B cell (primary cell): ENCODE measurements at regions not wholly inside any gene's neighbourhood (a gene's known extent, or its start where the extent isn't known, plus 50 kb on each side); places are given as distances from the start of the nearest gene placed in this dataset.

Source experiments
- ATAC-seq: fragments of 200-7000 bp; cut with Tn5 transposase; one replicate; pipeline ENCODE4 v1.10.0; 2021; ENCODE audit warnings: low read depth, mild to moderate bottlenecking, moderate number of reproducible peaks, moderate library complexity
- CTCF ChIA-PET: fragments of 350-600 bp; sonication (Branson Sonifier 250); formaldehyde crosslinking; loops from one replicate; lab custom pipeline; 2021; ENCODE audit warnings: antibody characterized with exemption, inconsistent platforms; lab: Charles Lee
- POLR2A ChIA-PET: fragments of 350-600 bp; sonication (Branson Sonifier 250); formaldehyde crosslinking; loops from one replicate; lab custom pipeline; 2021; ENCODE audit warnings: antibody characterized with exemption; lab: Charles Lee
- DNase-seq: peaks from one replicate; pipeline ENCODE4 v3.0.0; 2013
- H2AFZ ChIP-seq: 2 replicates; pipeline ENCODE4 v1.6.1; 2012; ENCODE audit warnings: mild to moderate bottlenecking, low read depth, low read length; ENCODE audit not compliant: insufficient read depth, poor library complexity, severe bottlenecking
- H3K27ac ChIP-seq, 2 donors: 1 replicate in 1 of 2; 2 replicates in 1 of 2; pipeline ENCODE4 v1.5.1; 2012 to 2013; ENCODE audit warnings: low read length in 2 of 2, mild to moderate bottlenecking in 2 of 2, moderate library complexity in 1 of 2
- H3K27me3 ChIP-seq, 4 experiments: fragments of 200-600 bp in 1 of 4; sonication (generic) in 1 of 4; replicated peaks in 1 of 4; 1 replicate in 2 of 4; 2 replicates in 2 of 4; pipeline versions ENCODE4 v1.6.1 to v1.7.0; 2013 to 2016; ENCODE audit warnings: low read length in 3 of 4, mild to moderate bottlenecking in 2 of 4, mixed read lengths in 1 of 4, moderate library complexity in 1 of 4; ENCODE audit not compliant: insufficient read depth in 4 of 4, control insufficient read depth in 3 of 4; ENCODE audit errors: control extremely low read depth in 1 of 4
- H3K36me3 ChIP-seq, 2 experiments: replicated peaks in 1 of 2; 1 replicate in 1 of 2; 2 replicates in 1 of 2; pipeline versions ENCODE4 v1.6.1 to v1.7.1; 2013; ENCODE audit warnings: low read length in 1 of 2; ENCODE audit not compliant: insufficient read depth in 2 of 2, control insufficient read depth in 1 of 2; ENCODE audit errors: control extremely low read depth in 1 of 2, extremely low read depth in 1 of 2
- H3K4me1 ChIP-seq, 2 donors: fragments of 200-600 bp in 1 of 2; sonication (generic) in 1 of 2; 1 replicate in 1 of 2; 2 replicates in 1 of 2; pipeline versions ENCODE4 v1.5.1 to v1.6.1; 2013 to 2017; ENCODE audit warnings: low read length in 2 of 2; ENCODE audit not compliant: control insufficient read depth in 2 of 2, insufficient read depth in 2 of 2
- H3K4me2 ChIP-seq: replicated peaks from 2 replicates; pipeline ENCODE3; 2012; ENCODE audit warnings: mild to moderate bottlenecking, low read depth, low read length; ENCODE audit not compliant: poor library complexity, severe bottlenecking
- H3K4me3 ChIP-seq, 5 experiments: fragments of 200-600 bp in 1 of 5; sonication (generic) in 1 of 5; 1 replicate in 3 of 5; 2 replicates in 2 of 5; pipeline versions ENCODE4 v1.5.1 to v1.7.0; 2011 to 2016; ENCODE audit warnings: low read length in 4 of 5, mild to moderate bottlenecking in 4 of 5, low read depth in 2 of 5, control low read depth in 1 of 5, moderate library complexity in 1 of 5; ENCODE audit not compliant: insufficient read depth in 1 of 5; ENCODE audit errors: control extremely low read depth in 1 of 5, extremely low read depth in 1 of 5
- H3K79me2 ChIP-seq: fragments of 200-600 bp; sonication (generic); one replicate; pipeline ENCODE4 v1.6.0; 2016; ENCODE audit warnings: low read length; ENCODE audit not compliant: control insufficient read depth, insufficient read depth
- H3K9ac ChIP-seq: fragments of 200-600 bp; sonication (generic); 2 replicates; pipeline ENCODE4 v1.6.1; 2017; ENCODE audit warnings: mild to moderate bottlenecking, low read length, moderate library complexity
- H3K9me3 ChIP-seq, 3 donors: one replicate each; pipeline versions ENCODE4 v1.6.1 to v1.7.1; 2013; ENCODE audit warnings: low read length in 2 of 3; ENCODE audit not compliant: control insufficient read depth in 2 of 3, insufficient read depth in 1 of 3; ENCODE audit errors: control extremely low read depth in 1 of 3
- H4K20me1 ChIP-seq: 2 replicates; pipeline ENCODE4 v1.6.0; 2012; ENCODE audit warnings: mild to moderate bottlenecking, low read length; ENCODE audit not compliant: insufficient read depth, control insufficient read depth, poor library complexity, severe bottlenecking
- H3K27ac Mint-ChIP-seq: one replicate; pipeline ENCODE4 v1.8.0; 2021; ENCODE audit warnings: mixed read lengths
- H3K27me3 Mint-ChIP-seq: one replicate; pipeline ENCODE4 v1.8.0; 2021; ENCODE audit warnings: mixed read lengths
- H3K4me1 Mint-ChIP-seq: one replicate; pipeline ENCODE4 v1.8.0; 2021; ENCODE audit warnings: mixed read lengths
- H3K4me3 Mint-ChIP-seq: one replicate; pipeline ENCODE4 v1.8.0; 2021; ENCODE audit warnings: mixed read lengths
- H3K9me3 Mint-ChIP-seq: one replicate; pipeline ENCODE4 v1.8.0; 2022; ENCODE audit warnings: mixed read lengths; ENCODE audit not compliant: insufficient read depth
- CTCF ChIP-seq: fragments of 200-600 bp; IDR thresholded peaks from one replicate; pipeline ENCODE4 v1.8.0; 2022; ENCODE audit warnings: antibody characterized with exemption, mild to moderate bottlenecking
- EZH2 ChIP-seq: IDR thresholded peaks from 2 replicates; pipeline ENCODE4 v1.6.1; 2012; ENCODE audit warnings: borderline replicate concordance, low read depth, mild to moderate bottlenecking, moderate library complexity, low read length; ENCODE audit not compliant: insufficient read depth, poor library complexity, severe bottlenecking
- WGBS: methylation state at CpG from one replicate; pipeline ENCODE4 v1.1.5; 2013; ENCODE audit warnings: missing lambda C conversion rate; ENCODE audit not compliant: insufficient coverage; 5-methylcytosine and 5-hydroxymethylcytosine counted together
- intact Hi-C: fragments of 100-400 bp; cut with micrococcal nuclease; formaldehyde crosslinking; loops from one replicate; pipeline ENCODE4 v1.10.0; 2022

GRCh38 chr9:121601194-121601593 lies 50.2 kb upstream of the DAB2IP start:
- Histone ChIP-seq H3K4me2 (no peak overlapping the region), H3K27me3 (peaks cover 0 to 52% (median 23%) of the 10 kb centered on the region in 4 experiments)
- no peak for DNase-seq

More at GRCh38 chr9:121601194-121601593, 50.2 kb upstream of the DAB2IP start:
- TF ChIP-seq EZH2 (no peak), CTCF (no peak)
- CTCF ChIA-PET = no interaction called here
- POLR2A ChIA-PET = no interaction called here
- H3K4me3 ChIP-seq = no peak overlapping the region
- H3K9me3 ChIP-seq = peaks cover 2 to 18% (median 6%) of the 10 kb centered on the region in 3 donors
- no peaks in the 10 kb centered on the region for H3K36me3 ChIP-seq
- peaks cover 57% of the 10 kb centered on the region for H3K27me3 Mint-ChIP-seq
- H3K79me2 ChIP-seq = no peaks in the 10 kb centered on the region
- H3K9ac ChIP-seq = no peak overlapping the region
- H3K4me1 ChIP-seq = peaks cover 8 to 14% of the 10 kb centered on the region in 2 donors
- no peaks in the 10 kb centered on the region for H4K20me1 ChIP-seq
- H3K9me3 Mint-ChIP-seq = peaks cover 5% of the 10 kb centered on the region
- WGBS = 57% methylated on average over 2 of the region's 3 CpGs
- H3K4me3 Mint-ChIP-seq = no peak overlapping the region
- H2AFZ ChIP-seq = no peak overlapping the region
- H3K27ac Mint-ChIP-seq = no peak overlapping the region
- intact Hi-C loops = no loop called here
- no peak overlapping the region for H3K27ac ChIP-seq
- ATAC-seq = no peak
- peaks cover 4% of the 10 kb centered on the region for H3K4me1 Mint-ChIP-seq
